Transverse colon (tissue), 4 donors: ENCODE measurements at regions not wholly inside any gene's neighbourhood (a gene's known extent, or its start where the extent isn't known, plus 50 kb on each side); places are given as distances from the start of the nearest gene placed in this dataset.

Experiments used
- DNase-seq: peaks from one replicate; pipeline ENCODE4 v3.0.0-alpha.2; 2019
- H3K27ac ChIP-seq, 4 donors: fragments of 200-600 bp; sonication (generic); 2 replicates each; pipeline ENCODE4 v1.5.1; 2016 to 2018; ENCODE audit warnings: inconsistent platforms in 4 of 4
- H3K27me3 ChIP-seq: fragments of 200-600 bp; sonication (generic); 2 replicates; pipeline ENCODE4 v1.5.1; 2017; ENCODE audit warnings: inconsistent platforms
- H3K36me3 ChIP-seq, 4 donors: fragments of 200-600 bp; sonication (generic); 2 replicates each; pipeline ENCODE4 v1.5.1; 2017 to 2019; ENCODE audit warnings: inconsistent platforms in 4 of 4
- H3K4me1 ChIP-seq, 4 donors: fragments of 200-600 bp; sonication (generic); 2 replicates each; pipeline ENCODE4 v1.5.1; 2017 to 2020; ENCODE audit warnings: inconsistent platforms in 4 of 4
- H3K4me3 ChIP-seq, 4 donors: fragments of 200-600 bp; sonication (generic); 1 replicate in 1 of 4; 2 replicates in 3 of 4; pipeline versions ENCODE4 v1.5.1 to v1.6.1; 2017 to 2019; ENCODE audit warnings: inconsistent platforms in 4 of 4
- H3K9me3 ChIP-seq, 2 donors: fragments of 200-600 bp; sonication (generic); 2 replicates each; pipeline ENCODE4 v1.5.1; 2017 to 2019; ENCODE audit warnings: inconsistent platforms in 2 of 2
- EP300 ChIP-seq: sonication (generic); formaldehyde crosslinking; IDR thresholded peaks from one replicate; pipeline ENCODE4 v1.6.1; 2017; ENCODE audit warnings: antibody characterized with exemption, low read depth
- POLR2A ChIP-seq: fragments of 450-650 bp; IDR thresholded peaks from one replicate; pipeline ENCODE4 v1.6.1; 2016; ENCODE audit warnings: antibody characterized with exemption, mild to moderate bottlenecking, moderate library complexity
- POLR2AphosphoS5 ChIP-seq, 3 donors: sonication (generic); formaldehyde crosslinking; IDR thresholded peaks; one replicate each; pipeline ENCODE4 v1.6.1; 2016; ENCODE audit warnings: antibody characterized with exemption in 3 of 3
- WGBS, 2 donors: methylation state at CpG; one replicate each; pipeline ENCODE4 v1.1.5; 2018; ENCODE audit warnings: low coverage in 1 of 2; 5-methylcytosine and 5-hydroxymethylcytosine counted together
- in situ Hi-C, 4 donors: fragments of 200-750 bp; cut with MboI; loops; one replicate each; pipeline versions ENCODE4 v1.15.0 to v1.15.1; 2017; ENCODE audit warnings: low sequenced_read_pairs in 3 of 4, low pct_ligation_motif_present in 1 of 4, low pct_unique_long_range_greater_than_20kb in 1 of 4
- intact Hi-C: fragments of 100-400 bp; cut with DNase I; formaldehyde crosslinking; loops from one replicate; pipeline ENCODE4 v1.15.1; 2023; ENCODE audit warnings: low total_unique reads
- TF ChIP-seq, protein P1 (sequence below), 5 experiments: fragments of 200-600 bp in 3 of 5; fragments of 450-650 bp in 2 of 5; sonication (generic) in 3 of 5; IDR thresholded peaks; 1 replicate in 2 of 5; 2 replicates in 3 of 5; pipeline ENCODE4 v1.5.1; 2016 to 2017; ENCODE audit warnings: antibody characterized with exemption in 5 of 5, inconsistent platforms in 3 of 5, mild to moderate bottlenecking in 2 of 5, moderate library complexity in 1 of 5

- TF ChIP-seq, protein P1, sequence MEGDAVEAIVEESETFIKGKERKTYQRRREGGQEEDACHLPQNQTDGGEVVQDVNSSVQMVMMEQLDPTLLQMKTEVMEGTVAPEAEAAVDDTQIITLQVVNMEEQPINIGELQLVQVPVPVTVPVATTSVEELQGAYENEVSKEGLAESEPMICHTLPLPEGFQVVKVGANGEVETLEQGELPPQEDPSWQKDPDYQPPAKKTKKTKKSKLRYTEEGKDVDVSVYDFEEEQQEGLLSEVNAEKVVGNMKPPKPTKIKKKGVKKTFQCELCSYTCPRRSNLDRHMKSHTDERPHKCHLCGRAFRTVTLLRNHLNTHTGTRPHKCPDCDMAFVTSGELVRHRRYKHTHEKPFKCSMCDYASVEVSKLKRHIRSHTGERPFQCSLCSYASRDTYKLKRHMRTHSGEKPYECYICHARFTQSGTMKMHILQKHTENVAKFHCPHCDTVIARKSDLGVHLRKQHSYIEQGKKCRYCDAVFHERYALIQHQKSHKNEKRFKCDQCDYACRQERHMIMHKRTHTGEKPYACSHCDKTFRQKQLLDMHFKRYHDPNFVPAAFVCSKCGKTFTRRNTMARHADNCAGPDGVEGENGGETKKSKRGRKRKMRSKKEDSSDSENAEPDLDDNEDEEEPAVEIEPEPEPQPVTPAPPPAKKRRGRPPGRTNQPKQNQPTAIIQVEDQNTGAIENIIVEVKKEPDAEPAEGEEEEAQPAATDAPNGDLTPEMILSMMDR (IDR thresholded peaks at IDR 0.05): no peak
- no peak for TF ChIP-seq EP300
- no peak for TF ChIP-seq POLR2AphosphoS5 (IDR thresholded peaks at IDR 0.05)
- TF ChIP-seq POLR2A: no peak
- H3K4me3 ChIP-seq: no peak overlapping the region
- DNase-seq: no peak
- no peaks in the 10 kb centered on the region for H3K36me3 ChIP-seq
- H3K27me3 ChIP-seq: no peaks in the 10 kb centered on the region
- H3K27ac ChIP-seq: no peak overlapping the region
- no peaks in the 10 kb centered on the region for H3K9me3 ChIP-seq
- WGBS, 2 donors: 65 to 79% methylated on average over 4 of the region's 4 CpGs
- in situ Hi-C loops: loop anchor here in 3 of 4 donors (5.0 to 25.0 kb wide), 3 partner anchors 507 to 664 kb away; no protein-coding TSS in a partner anchor
- intact Hi-C loops: no loop called here
- H3K4me1 ChIP-seq: peaks cover 0 to 7% (median 0%) of the 10 kb centered on the region in 4 donors
Observed at GRCh38 chr21:35401476-35401875, 352.4 kb upstream of the RUNX1 start.

DNA sequence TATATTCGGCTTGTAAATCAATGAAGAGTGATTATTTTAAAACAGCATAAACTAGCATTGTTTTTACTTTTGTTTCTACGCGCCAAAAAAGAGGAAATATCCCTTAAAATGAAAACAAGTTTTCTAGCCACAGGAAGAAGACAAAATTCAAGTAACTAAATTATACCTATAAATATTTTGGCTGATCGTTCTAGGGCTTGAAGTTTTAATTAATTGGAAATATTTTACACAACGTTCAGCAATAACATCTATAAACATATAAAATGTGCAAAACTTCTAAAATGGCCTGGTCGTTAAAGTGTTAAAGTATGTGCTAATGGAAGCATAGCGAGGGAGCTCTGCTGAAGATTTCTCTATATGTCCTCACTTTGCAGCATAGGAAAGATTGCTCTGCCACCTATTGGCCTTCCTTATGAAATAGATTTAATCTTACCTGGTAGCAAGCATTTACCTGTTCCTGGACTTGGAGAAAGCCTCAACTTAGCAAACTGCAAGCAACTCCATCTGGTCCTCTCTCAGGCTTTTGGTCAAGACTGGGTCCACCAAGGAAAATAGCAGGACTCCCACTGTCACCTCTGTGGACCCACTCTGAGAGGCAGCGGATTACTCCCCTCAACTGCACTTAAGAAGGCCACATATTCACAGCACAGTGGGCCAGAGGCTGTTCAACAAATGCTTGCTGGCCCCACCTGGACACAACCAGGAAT is 351.3 kb upstream of the RUNX1 start:
- intact Hi-C loops (no loop called here), in situ Hi-C loops (loop anchor here in 3 of 4 donors (5.0 to 25.0 kb wide), 3 partner anchors 506 to 663 kb away; no protein-coding TSS in a partner anchor)
- 36 to 37% methylated on average over 8 of the region's 8 CpGs for WGBS, 2 donors
- no peaks in the 10 kb centered on the region for H3K9me3 ChIP-seq
- H3K36me3 ChIP-seq: no peaks in the 10 kb centered on the region
- TF ChIP-seq, protein P1 (IDR thresholded peaks at IDR 0.05): peak; percentile 51 to 78 (median 55)
- TF ChIP-seq EP300 (no peak), POLR2AphosphoS5 (IDR thresholded peaks at IDR 0.05) (no peak), POLR2A (no peak)
- H3K27me3 ChIP-seq: no peaks in the 10 kb centered on the region
- no peak overlapping the region for H3K4me3 ChIP-seq
- H3K27ac ChIP-seq: no peak overlapping the region
- peak; percentile 32 for DNase-seq
- peaks cover 0 to 7% (median 0%) of the 10 kb centered on the region in 4 donors for H3K4me1 ChIP-seq

GRCh38 chr21:35399706-35400105 is 350.6 kb upstream of the RUNX1 start:
- TF ChIP-seq EP300 (no peak), POLR2A (no peak), POLR2AphosphoS5 (IDR thresholded peaks at IDR 0.05) (no peak)
- TF ChIP-seq, protein P1 (IDR thresholded peaks at IDR 0.05): no peak
- DNase-seq: no peak
- H3K4me1 ChIP-seq: peaks cover 0 to 7% (median 0%) of the 10 kb centered on the region in 4 donors
- H3K27me3 ChIP-seq: no peaks in the 10 kb centered on the region
- WGBS, 2 donors: 50 to 75% methylated on average over 5 of the region's 5 CpGs
- in situ Hi-C loops: loop anchor here in 3 of 4 donors (5.0 to 25.0 kb wide), 3 partner anchors 505 to 662 kb away; no protein-coding TSS in a partner anchor
- no peaks in the 10 kb centered on the region for H3K9me3 ChIP-seq
- no peaks in the 10 kb centered on the region for H3K36me3 ChIP-seq
- H3K4me3 ChIP-seq: no peak overlapping the region
- H3K27ac ChIP-seq: no peak overlapping the region
- intact Hi-C loops: loop anchor here (5.0 kb wide), 1 partner anchor 507 kb away; no protein-coding TSS in a partner anchor

- H3K4me3 ChIP-seq: no peak overlapping the region
- no peaks in the 10 kb centered on the region for H3K9me3 ChIP-seq
- TF ChIP-seq, protein P1 (IDR thresholded peaks at IDR 0.05): no peak
- no peak for TF ChIP-seq POLR2AphosphoS5 (IDR thresholded peaks at IDR 0.05)
- TF ChIP-seq POLR2A: no peak
- TF ChIP-seq EP300: no peak
- 64 to 71% methylated on average over 6 to 7 of the region's 7 CpGs for WGBS, 2 donors
- no peaks in the 10 kb centered on the region for H3K27me3 ChIP-seq
- H3K27ac ChIP-seq: no peak overlapping the region
- intact Hi-C loops (loop anchor here (5.0 kb wide), 1 partner anchor 507 kb away; no protein-coding TSS in a partner anchor), in situ Hi-C loops (no loop called here)
- H3K36me3 ChIP-seq: no peaks in the 10 kb centered on the region
- H3K4me1 ChIP-seq: peaks cover 0 to 7% (median 0%) of the 10 kb centered on the region in 4 donors
- no peak for DNase-seq
Observed at GRCh38 chr21:35399002-35399530, 350.0 kb upstream of the RUNX1 start.
